Islet precursor cell (in vitro differentiated cells): ENCODE measurements at regions not wholly inside any gene's neighbourhood (a gene's known extent, or its start where the extent isn't known, plus 50 kb on each side); places are given as distances from the start of the nearest gene placed in this dataset.
"Not testable (repeated sequence)": the region's sequence is repeated elsewhere in the genome, so short reads cannot be mapped to it uniquely, and the experiment has no call there.

Source experiments
- DNase-seq: peaks from one replicate; pipeline ENCODE4 v3.0.0-alpha.2; 2018

GRCh38 chr1:10867914-10868598 lies 71.6 kb upstream of the CASZ1 start:
- DNase-seq, result no peak

GRCh38 chr1:10868599-10868965 lies 72.1 kb upstream of the CASZ1 start:
- DNase-seq, result no peak

- DNase-seq, result no peak
Measured at GRCh38 chr1:10869933-10870332, 73.5 kb upstream of the CASZ1 start.

- no peak for DNase-seq
Measured at GRCh38 chr1:10870493-10871096, 74.1 kb upstream of the CASZ1 start.

- DNase-seq, result no peak
Measured at GRCh38 chr1:10873189-10873588, 76.7 kb upstream of the CASZ1 start.

- no peak for DNase-seq
Measured at GRCh38 chr1:10874351-10874750, 77.9 kb upstream of the CASZ1 start.

- no peak for DNase-seq
Measured at GRCh38 chr1:10877894-10878293, 81.4 kb upstream of the CASZ1 start.

GRCh38 chr1:10878469-10878868 lies 82.0 kb upstream of the CASZ1 start:
- DNase-seq, result no peak

- DNase-seq, result no peak
Measured at GRCh38 chr1:10880063-10880462, 83.6 kb upstream of the CASZ1 start.

GRCh38 chr1:10881046-10881445 lies 84.6 kb upstream of the CASZ1 start:
- no peak for DNase-seq

- DNase-seq, result no peak
Measured at GRCh38 chr1:10882069-10882468, 85.6 kb upstream of the CASZ1 start.

- DNase-seq, result not testable (repeated sequence)
Measured at GRCh38 chr1:10887032-10887431, 90.6 kb upstream of the CASZ1 start.

GRCh38 chr1:10888291-10888690 lies 91.8 kb upstream of the CASZ1 start:
- DNase-seq, result no peak

GRCh38 chr1:10888791-10889649 lies 92.6 kb upstream of the CASZ1 start:
- DNase-seq, result peak; percentile 59

GRCh38 chr1:10889650-10890353 lies 93.4 kb upstream of the CASZ1 start:
- peak; percentile 48 for DNase-seq

- peak; percentile 88 for DNase-seq
Measured at GRCh38 chr1:10890491-10891071, 94.1 kb upstream of the CASZ1 start.

GRCh38 chr1:10891091-10891490 lies 94.6 kb upstream of the CASZ1 start:
- peak; percentile 54 for DNase-seq

- peak; percentile 52 for DNase-seq
Measured at GRCh38 chr1:10892138-10893065, 96.0 kb upstream of the CASZ1 start.

- no peak for DNase-seq
Measured at GRCh38 chr1:10895621-10896020, 99.2 kb upstream of the CASZ1 start.

GRCh38 chr1:10896673-10897072 lies 100.2 kb upstream of the CASZ1 start:
- DNase-seq, result no peak

- peak; percentile 57 for DNase-seq
Measured at GRCh38 chr1:10897321-10897980, 101.0 kb upstream of the CASZ1 start.
